ENCODE measurements at regions not wholly inside any gene's neighbourhood (a gene's known extent, or its start where the extent isn't known, plus 50 kb on each side); places are given as distances from the start of the nearest gene placed in this dataset.

DNA sequence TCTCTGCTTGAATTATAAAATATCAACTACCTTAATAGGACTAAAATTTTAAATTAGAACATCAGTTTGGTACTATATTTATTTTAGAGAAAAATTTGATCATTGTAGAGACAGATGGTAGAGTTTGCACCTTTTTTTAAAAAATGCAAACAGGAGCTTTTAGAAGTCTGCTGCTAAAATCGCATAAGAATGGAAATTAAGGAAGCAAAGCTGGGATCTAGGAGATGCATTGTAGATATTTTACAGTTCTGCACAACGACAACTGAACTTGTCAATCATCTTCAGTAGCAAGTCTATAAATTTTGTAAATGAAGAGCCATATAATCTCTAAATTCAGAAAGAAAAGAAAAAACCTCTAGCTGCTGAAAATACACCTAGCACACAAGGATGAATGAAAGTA is 185.6 kb upstream of the KCNK2 start:
- TF ChIP-seq CTCF (IDR thresholded peaks at IDR 0.05) (no peak), POLR2A (IDR thresholded peaks at IDR 0.05) (no peak)

All from breast epithelium (tissue), 3 donors.